SK-N-MC (cell line): ENCODE measurements at regions not wholly inside any gene's neighbourhood (a gene's known extent, or its start where the extent isn't known, plus 50 kb on each side); places are given as distances from the start of the nearest gene placed in this dataset.

ENCODE experiments used
- DNase-seq: peaks from one replicate; pipeline ENCODE4 v3.0.0-alpha.2; 2011; ENCODE audit warnings: low read depth, low spot score
- H3K27ac ChIP-seq: fragments of 200-600 bp; sonication (generic); 2 replicates; pipeline ENCODE4 v1.5.1; 2016; ENCODE audit warnings: mixed run types
- H3K36me3 ChIP-seq: fragments of 200-600 bp; sonication (generic); 2 replicates; pipeline ENCODE4 v1.6.1; 2017; ENCODE audit warnings: antibody characterized with exemption, low read length, mixed read lengths; ENCODE audit not compliant: insufficient read depth
- H3K4me3 ChIP-seq: fragments of 200-600 bp; sonication (generic); 2 replicates; pipeline ENCODE4 v1.5.1; 2016
- H3K9ac ChIP-seq: fragments of 200-600 bp; sonication (generic); 2 replicates; pipeline ENCODE4 v1.8.0; 2017; ENCODE audit warnings: mixed run types, mixed read lengths; ENCODE audit not compliant: insufficient read length
- H3K9me3 ChIP-seq: fragments of 200-600 bp; sonication (generic); 2 replicates; pipeline ENCODE4 v1.6.1; 2017; ENCODE audit warnings: low read depth, mild to moderate bottlenecking, antibody characterized with exemption, low read length, moderate library complexity, mixed read lengths
- EZH2 ChIP-seq: fragments of 200-600 bp; sonication (generic); IDR thresholded peaks from one replicate; pipeline ENCODE4 v1.6.1; 2017; ENCODE audit warnings: antibody characterized with exemption
- FOXP2 ChIP-seq: optimal IDR thresholded peaks from 2 replicates; pipeline ENCODE3; 2011; ENCODE audit warnings: mild to moderate bottlenecking, moderate library complexity; ENCODE audit not compliant: insufficient read depth; ENCODE audit errors: extremely low read length, control extremely low read depth
- POLR2AphosphoS5 ChIP-seq: IDR thresholded peaks from 2 replicates; pipeline ENCODE4 v1.6.1; 2012; ENCODE audit warnings: mild to moderate bottlenecking, low read depth, low read length, borderline replicate concordance

DNA sequence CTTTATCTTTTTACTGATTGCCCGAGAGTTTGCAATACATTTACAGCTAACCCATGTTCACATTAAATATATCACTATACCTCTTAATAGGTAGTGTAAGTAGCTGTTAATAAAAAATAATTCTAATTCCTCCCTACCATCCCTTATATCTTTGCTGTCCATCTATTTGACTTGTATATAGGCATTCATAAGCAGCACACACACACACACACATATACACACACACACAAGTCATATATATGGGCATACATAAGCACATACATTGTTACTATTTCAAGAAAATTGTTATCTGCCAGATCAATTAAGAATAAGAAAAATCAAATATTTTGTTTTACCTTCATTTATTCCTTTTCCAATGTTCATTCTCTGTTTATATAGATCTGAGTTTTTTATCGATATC is 176.4 kb downstream of the PPP1R3A start:
- TF ChIP-seq EZH2 (no peak), POLR2AphosphoS5 (no peak), FOXP2 (no peak)

DNA sequence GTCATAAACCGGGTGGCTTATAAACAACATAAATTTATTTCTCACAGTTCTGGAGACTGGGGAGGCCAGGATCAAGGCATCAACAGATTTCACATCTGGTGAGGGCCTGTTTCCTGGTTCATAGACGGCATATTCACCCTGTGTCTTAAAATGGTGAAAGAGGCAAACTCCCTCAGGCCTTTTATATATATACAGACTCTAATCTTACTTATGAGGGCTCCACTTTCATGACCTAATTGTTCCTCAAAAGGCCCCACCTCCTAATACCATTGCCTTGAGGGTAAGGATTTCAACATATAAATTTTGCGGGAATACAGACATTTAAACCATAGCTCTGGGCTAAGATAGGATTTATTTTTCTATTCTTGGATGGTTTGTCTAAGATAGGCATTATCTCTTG is 187.2 kb downstream of the PPP1R3A start:
- H3K27ac ChIP-seq = peak overlapping the region; percentile 3; the same call in 1 of the 2 replicates
- H3K9me3 ChIP-seq = no peaks in the 10 kb centered on the region
- DNase-seq = peak; percentile 62
- H3K4me3 ChIP-seq = no peak overlapping the region
- no peak overlapping the region for H3K9ac ChIP-seq
- TF ChIP-seq EZH2 (no peak), POLR2AphosphoS5 (no peak), FOXP2 (no peak)
- H3K36me3 ChIP-seq = no peaks in the 10 kb centered on the region

More for the DNA sequence above, 176.4 kb downstream of the PPP1R3A start:
- H3K27ac ChIP-seq = no peak overlapping the region
- no peaks in the 10 kb centered on the region for H3K36me3 ChIP-seq
- H3K4me3 ChIP-seq = no peak overlapping the region
- H3K9ac ChIP-seq = no peak overlapping the region
- DNase-seq = no peak
- no peaks in the 10 kb centered on the region for H3K9me3 ChIP-seq

DNA sequence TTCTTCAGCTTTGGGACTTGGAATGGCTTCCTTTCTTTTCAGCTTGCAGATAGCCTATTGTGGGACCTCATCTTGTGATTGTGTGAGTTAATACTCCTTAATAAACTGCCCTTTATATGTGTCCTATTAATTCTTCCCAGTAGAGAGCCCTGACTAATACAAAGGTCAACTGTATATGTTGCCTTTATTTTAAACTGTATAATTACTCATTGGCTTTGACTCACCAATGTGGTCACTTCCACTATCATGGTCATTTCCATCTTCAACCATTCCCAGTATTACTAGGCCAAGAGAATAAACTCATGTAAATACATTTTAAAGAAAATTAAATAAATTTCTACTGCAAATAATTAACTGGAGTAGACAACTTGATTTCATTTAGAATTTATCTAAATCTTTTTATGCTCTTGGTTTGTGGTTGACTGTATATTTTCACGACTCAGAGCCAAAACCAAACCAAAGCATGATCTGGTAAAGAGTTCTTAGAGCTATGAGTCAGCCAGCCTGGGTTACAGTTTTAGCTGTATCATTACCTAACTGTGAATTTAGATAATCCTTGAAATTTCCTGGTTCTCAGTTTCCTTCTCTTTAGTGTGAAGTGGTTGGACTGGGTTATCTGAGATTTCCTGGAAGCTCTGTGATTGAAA is 188.4 kb downstream of the PPP1R3A start:
- no peak for DNase-seq
- TF ChIP-seq FOXP2 = no peak
- no peak for TF ChIP-seq POLR2AphosphoS5
- no peak for TF ChIP-seq EZH2
- H3K4me3 ChIP-seq = no peak overlapping the region
- no peak overlapping the region for H3K27ac ChIP-seq
- no peak overlapping the region for H3K9ac ChIP-seq
- no peaks in the 10 kb centered on the region for H3K36me3 ChIP-seq
- H3K9me3 ChIP-seq = no peaks in the 10 kb centered on the region

DNA sequence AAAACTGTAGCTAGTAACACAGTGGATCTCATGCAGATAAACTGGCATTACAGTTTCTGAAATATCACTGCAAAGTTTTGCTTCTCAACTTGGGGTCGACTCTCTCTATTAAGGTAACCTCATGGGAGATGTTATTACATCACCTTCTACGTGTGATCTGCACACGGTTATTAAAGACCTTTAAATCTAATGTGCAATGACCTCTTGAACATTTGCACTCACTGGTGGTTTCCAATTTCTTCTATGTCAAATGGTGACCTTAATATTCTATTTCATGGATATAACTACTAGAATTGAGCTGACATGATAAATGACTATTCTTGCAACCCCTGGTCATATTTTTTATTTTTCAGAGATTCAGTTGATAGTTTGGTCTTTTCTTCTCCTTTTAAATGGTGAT is 191.3 kb downstream of the PPP1R3A start:
- DNase-seq = no peak
- H3K4me3 ChIP-seq = no peak overlapping the region
- no peaks in the 10 kb centered on the region for H3K9me3 ChIP-seq
- TF ChIP-seq POLR2AphosphoS5 (no peak), EZH2 (no peak), FOXP2 (no peak)
- H3K36me3 ChIP-seq = no peaks in the 10 kb centered on the region
- H3K27ac ChIP-seq = no peak overlapping the region
- H3K9ac ChIP-seq = no peak overlapping the region

DNA sequence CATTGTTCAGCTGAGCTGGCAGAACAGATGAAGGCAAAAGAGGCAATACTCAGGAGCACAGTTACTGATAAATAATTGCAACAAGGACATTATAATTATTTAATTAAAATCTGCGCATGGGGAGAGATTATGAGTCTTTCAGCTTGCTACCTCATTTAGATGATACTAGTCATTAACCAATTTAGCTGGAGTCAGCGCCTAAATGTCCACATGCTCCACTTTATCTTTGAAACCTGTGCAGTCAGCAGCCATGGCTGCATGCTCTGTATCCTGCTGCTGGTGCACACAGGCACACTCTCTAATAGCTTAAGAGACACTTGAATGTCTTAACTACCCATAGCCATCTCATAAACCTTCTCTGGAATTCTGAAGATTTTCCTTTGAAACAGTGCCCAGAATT is 196.8 kb downstream of the PPP1R3A start:
- no peak overlapping the region for H3K27ac ChIP-seq
- no peaks in the 10 kb centered on the region for H3K9me3 ChIP-seq
- no peak for DNase-seq
- no peaks in the 10 kb centered on the region for H3K36me3 ChIP-seq
- no peak overlapping the region for H3K4me3 ChIP-seq
- no peak for TF ChIP-seq FOXP2
- no peak for TF ChIP-seq EZH2
- no peak overlapping the region for H3K9ac ChIP-seq

DNA sequence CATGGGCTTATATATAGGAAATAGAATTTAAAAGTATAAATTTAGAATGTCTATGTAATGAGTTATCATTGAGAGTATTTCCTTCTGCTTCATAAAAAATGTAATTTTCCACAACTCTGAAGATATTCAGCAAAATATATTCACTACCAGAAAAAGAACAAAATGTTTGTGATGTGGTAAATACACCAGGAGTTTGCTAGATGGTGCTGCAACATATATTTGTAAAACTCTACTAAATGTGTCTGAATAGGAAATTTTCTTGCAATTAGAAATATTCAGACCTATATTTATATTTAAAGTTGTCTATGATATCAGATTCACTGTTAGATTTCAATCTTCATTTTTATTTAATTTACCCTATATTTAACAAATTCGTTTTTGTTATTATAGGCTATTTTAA is 201.1 kb downstream of the PPP1R3A start:
- no peak for TF ChIP-seq POLR2AphosphoS5
- TF ChIP-seq FOXP2 = no peak
- no peak for TF ChIP-seq EZH2

DNA sequence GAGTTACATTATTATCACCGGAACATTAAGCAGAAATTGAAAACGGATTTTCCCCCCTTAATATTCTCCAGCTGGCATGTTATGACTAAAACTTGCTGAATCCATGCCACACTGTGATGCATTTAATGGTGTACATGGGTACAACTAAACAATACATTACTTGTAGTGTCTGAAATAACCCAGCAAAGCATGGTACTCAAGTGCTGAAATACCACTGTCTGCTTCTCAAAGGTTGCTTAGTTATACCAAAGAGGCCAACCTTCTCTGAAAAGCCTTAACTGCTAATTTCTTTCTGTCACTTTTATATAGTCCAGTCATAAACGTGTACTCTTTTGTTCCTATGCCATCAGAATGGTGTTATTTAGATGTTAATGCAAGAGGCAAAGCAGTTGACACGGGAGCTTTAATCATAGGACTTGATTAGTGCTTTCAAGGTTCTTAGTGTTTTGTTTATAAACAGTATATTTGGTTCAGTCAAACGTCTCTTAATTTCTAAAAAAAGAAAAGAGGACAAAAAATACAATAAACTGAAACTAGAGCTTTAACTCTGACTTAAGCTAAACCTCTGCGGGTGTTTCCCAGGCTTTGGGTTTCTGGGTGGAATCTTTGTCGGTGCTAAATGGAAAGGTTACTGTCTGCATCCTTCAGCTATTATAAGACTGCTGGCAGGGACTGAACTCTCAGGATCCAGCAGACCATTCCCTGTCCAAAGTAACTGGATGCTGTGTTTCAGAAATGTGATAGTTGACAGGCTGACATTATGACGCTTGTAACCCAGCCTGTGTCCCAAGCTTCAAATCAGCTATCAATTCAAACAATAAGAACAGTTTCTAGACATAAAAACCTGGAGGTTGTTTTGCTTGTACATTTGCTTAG is 202.6 kb downstream of the PPP1R3A start:
- Histone ChIP-seq H3K9me3 (0 out of 2 replicates have a peak, but pooled peaks cover 3% of the 10 kb centered on the region), H3K9ac (no peak overlapping the region), H3K36me3 (no peaks in the 10 kb centered on the region), H3K4me3 (no peak overlapping the region), H3K27ac (no peak overlapping the region)
- DNase-seq = no peak
- TF ChIP-seq POLR2AphosphoS5 (no peak), EZH2 (no peak), FOXP2 (no peak)

More for the DNA sequence above, 201.1 kb downstream of the PPP1R3A start:
- Histone ChIP-seq H3K9me3 (no peaks in the 10 kb centered on the region), H3K36me3 (no peaks in the 10 kb centered on the region), H3K27ac (no peak overlapping the region), H3K4me3 (no peak overlapping the region), H3K9ac (no peak overlapping the region)
- no peak for DNase-seq

DNA sequence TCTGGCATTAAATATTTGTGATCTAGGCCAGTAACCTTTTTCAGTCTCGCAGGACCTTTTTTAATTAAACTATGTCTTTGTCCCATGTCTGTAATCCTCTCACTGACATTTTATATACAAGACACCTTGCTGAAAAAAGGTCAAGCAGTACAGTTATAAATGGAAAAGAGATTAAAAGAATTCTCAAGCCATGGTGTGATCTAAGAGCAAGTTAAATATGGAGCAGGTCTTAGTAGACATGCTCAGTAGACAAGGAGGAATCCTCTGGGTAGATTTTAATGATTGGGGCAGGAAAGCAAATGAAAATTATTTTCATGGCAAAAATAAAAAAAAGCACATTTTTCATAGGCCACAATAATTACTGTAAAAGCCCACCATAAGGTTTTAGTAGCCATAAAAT is 203.5 kb downstream of the PPP1R3A start:
- Histone ChIP-seq H3K4me3 (no peak overlapping the region), H3K27ac (no peak overlapping the region), H3K36me3 (no peaks in the 10 kb centered on the region), H3K9ac (no peak overlapping the region), H3K9me3 (0 out of 2 replicates have a peak, but pooled peaks cover 3% of the 10 kb centered on the region)
- no peak for DNase-seq
- TF ChIP-seq POLR2AphosphoS5 (no peak), EZH2 (no peak), FOXP2 (no peak)
